ENCODE measurements at regions not wholly inside any gene's neighbourhood (a gene's known extent, or its start where the extent isn't known, plus 50 kb on each side); places are given as distances from the start of the nearest gene placed in this dataset.

DNA sequence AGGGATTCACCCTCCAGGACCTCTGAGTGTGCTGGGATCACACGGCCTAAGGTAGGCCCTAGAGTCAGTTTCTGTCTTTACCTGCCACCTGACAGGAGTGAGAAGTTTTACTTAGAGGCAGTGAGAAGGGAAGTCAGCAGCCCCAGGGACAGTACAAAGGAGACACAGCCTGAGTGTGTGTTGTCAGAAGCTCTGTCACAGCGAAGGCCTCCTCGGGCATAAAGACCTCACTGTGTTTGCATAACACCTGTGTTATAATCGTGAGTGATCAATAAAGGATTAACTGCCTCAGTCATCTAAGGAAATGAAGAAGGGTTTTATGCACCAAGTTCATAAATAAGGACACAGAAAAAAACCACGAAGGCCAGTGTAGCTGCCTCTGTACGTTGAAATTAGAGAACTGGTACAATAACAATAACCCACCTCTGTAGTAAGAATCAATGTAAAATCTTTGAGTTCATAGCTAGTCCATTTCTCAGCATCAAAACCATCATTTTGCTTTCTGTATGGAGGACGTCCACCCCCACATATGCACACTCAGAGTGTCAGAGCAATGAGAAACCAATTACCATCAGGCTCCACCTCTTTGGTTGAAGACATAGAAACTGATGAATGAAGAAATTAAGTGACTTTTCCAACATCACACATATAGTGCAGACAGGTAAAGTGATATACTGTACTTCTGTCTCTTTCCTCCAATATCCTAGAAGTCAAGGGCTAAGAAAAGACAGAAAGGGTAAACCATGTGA is 159.3 kb downstream of the DAD1 start (continued):
- TF ChIP-seq SNAI2 (CRISPR knock-in tag; IDR thresholded peaks at IDR 0.05) (no peak), ESRRG (CRISPR knock-in tag; IDR thresholded peaks at IDR 0.05) (no peak)

DNA sequence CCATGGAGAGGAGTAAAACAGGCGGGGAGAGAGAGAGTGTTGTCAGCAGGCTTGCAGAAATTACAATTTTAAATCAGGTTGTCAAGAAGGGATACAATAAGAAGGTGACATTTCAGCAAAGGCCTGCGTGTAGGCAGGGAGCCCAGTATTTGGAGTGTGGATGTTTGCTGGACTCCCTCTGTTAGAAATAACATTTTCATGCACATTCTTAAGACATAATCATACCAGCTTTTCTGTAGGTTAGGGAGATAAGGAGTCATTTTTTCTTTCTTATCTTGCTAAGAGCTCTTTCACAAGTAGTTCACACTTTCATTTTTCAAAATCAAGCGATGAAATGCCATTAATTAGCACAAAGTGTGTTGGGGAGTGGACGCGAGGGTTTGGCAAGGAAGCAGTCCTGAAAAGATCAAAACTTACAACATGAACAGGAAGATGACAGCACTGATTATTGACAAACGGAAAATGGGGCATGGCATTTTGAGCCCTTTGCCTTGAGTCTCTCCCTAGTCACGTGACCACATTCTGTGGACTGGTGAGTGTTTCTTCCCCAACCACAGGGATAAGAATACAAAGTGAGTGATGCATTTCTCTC is 160.2 kb downstream of the DAD1 start:
- TF ChIP-seq ZNF70 (CRISPR knock-in tag; IDR thresholded peaks at IDR 0.05) (no peak), PPARA (CRISPR knock-in tag; IDR thresholded peaks at IDR 0.05; ENCODE audit: borderline replicate concordance) (no peak), ARNTL (CRISPR knock-in tag; IDR thresholded peaks at IDR 0.05; ENCODE audit: borderline replicate concordance, low read depth) (no peak), ESRRG (CRISPR knock-in tag; IDR thresholded peaks at IDR 0.05) (no peak), ZNF8 (CRISPR knock-in tag; IDR thresholded peaks at IDR 0.05) (no peak), GLIS3 (CRISPR knock-in tag; IDR thresholded peaks at IDR 0.05) (no peak), TCF4 (CRISPR knock-in tag; IDR thresholded peaks at IDR 0.05; ENCODE audit: borderline replicate concordance) (no peak), ZFP3 (CRISPR knock-in tag; IDR thresholded peaks at IDR 0.05) (no peak), ISL1 (CRISPR knock-in tag; IDR thresholded peaks at IDR 0.05) (no peak), OSR1 (CRISPR knock-in tag; IDR thresholded peaks at IDR 0.05) (no peak)
- TF ChIP-seq, protein P1, sequence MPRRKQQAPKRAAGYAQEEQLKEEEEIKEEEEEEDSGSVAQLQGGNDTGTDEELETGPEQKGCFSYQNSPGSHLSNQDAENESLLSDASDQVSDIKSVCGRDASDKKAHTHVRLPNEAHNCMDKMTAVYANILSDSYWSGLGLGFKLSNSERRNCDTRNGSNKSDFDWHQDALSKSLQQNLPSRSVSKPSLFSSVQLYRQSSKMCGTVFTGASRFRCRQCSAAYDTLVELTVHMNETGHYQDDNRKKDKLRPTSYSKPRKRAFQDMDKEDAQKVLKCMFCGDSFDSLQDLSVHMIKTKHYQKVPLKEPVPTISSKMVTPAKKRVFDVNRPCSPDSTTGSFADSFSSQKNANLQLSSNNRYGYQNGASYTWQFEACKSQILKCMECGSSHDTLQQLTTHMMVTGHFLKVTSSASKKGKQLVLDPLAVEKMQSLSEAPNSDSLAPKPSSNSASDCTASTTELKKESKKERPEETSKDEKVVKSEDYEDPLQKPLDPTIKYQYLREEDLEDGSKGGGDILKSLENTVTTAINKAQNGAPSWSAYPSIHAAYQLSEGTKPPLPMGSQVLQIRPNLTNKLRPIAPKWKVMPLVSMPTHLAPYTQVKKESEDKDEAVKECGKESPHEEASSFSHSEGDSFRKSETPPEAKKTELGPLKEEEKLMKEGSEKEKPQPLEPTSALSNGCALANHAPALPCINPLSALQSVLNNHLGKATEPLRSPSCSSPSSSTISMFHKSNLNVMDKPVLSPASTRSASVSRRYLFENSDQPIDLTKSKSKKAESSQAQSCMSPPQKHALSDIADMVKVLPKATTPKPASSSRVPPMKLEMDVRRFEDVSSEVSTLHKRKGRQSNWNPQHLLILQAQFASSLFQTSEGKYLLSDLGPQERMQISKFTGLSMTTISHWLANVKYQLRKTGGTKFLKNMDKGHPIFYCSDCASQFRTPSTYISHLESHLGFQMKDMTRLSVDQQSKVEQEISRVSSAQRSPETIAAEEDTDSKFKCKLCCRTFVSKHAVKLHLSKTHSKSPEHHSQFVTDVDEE (CRISPR knock-in tag; IDR thresholded peaks at IDR 0.05) = no peak
- TF ChIP-seq, protein P2, sequence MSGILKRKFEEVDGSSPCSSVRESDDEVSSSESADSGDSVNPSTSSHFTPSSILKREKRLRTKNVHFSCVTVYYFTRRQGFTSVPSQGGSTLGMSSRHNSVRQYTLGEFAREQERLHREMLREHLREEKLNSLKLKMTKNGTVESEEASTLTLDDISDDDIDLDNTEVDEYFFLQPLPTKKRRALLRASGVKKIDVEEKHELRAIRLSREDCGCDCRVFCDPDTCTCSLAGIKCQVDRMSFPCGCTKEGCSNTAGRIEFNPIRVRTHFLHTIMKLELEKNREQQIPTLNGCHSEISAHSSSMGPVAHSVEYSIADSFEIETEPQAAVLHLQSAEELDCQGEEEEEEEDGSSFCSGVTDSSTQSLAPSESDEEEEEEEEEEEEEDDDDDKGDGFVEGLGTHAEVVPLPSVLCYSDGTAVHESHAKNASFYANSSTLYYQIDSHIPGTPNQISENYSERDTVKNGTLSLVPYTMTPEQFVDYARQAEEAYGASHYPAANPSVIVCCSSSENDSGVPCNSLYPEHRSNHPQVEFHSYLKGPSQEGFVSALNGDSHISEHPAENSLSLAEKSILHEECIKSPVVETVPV (CRISPR knock-in tag; IDR thresholded peaks at IDR 0.05) = no peak
- TF ChIP-seq, protein P3, sequence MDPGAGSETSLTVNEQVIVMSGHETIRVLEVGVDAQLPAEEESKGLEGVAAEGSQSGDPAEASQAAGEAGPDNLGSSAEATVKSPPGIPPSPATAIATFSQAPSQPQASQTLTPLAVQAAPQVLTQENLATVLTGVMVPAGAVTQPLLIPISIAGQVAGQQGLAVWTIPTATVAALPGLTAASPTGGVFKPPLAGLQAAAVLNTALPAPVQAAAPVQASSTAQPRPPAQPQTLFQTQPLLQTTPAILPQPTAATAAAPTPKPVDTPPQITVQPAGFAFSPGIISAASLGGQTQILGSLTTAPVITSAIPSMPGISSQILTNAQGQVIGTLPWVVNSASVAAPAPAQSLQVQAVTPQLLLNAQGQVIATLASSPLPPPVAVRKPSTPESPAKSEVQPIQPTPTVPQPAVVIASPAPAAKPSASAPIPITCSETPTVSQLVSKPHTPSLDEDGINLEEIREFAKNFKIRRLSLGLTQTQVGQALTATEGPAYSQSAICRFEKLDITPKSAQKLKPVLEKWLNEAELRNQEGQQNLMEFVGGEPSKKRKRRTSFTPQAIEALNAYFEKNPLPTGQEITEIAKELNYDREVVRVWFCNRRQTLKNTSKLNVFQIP (CRISPR knock-in tag; IDR thresholded peaks at IDR 0.05; ENCODE audit: borderline replicate concordance, low read depth) = no peak
- TF ChIP-seq, protein P4, sequence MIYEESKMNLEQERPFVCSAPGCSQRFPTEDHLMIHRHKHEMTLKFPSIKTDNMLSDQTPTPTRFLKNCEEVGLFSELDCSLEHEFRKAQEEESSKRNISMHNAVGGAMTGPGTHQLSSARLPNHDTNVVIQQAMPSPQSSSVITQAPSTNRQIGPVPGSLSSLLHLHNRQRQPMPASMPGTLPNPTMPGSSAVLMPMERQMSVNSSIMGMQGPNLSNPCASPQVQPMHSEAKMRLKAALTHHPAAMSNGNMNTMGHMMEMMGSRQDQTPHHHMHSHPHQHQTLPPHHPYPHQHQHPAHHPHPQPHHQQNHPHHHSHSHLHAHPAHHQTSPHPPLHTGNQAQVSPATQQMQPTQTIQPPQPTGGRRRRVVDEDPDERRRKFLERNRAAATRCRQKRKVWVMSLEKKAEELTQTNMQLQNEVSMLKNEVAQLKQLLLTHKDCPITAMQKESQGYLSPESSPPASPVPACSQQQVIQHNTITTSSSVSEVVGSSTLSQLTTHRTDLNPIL (CRISPR knock-in tag; IDR thresholded peaks at IDR 0.05; ENCODE audit: low read depth) = no peak
- ATAC-seq = no peak

DNA sequence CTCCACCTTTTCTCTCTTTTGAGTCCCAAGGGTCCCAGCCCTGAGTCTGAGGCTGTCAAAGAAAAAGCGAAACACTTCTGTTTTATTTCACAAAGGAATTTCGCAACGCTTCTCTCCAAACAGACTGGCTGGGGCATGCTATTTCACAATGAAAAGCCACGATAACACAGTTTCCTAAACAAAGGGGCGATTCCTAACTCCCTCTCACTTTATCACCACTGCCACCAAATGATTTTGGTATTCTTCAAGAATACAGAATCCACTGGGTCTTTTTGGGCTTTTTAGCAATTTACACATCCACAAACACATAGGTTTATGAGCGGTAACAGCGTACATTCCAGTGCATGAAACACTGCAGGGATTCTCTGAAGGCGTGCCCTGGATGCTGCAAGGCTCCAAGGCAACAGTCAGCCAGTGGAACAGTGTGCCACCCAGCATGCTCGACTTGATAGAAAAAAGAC is 161.2 kb downstream of the DAD1 start:
- ATAC-seq = no peak
- TF ChIP-seq GLIS3 (CRISPR knock-in tag; IDR thresholded peaks at IDR 0.05) (no peak), OSR1 (CRISPR knock-in tag; IDR thresholded peaks at IDR 0.05) (no peak), ISL1 (CRISPR knock-in tag; IDR thresholded peaks at IDR 0.05) (no peak), ZNF565 (CRISPR knock-in tag; conservative IDR thresholded peaks at IDR 0.05; ENCODE audit: low read depth) (no peak), CSDC2 (CRISPR knock-in tag; IDR thresholded peaks at IDR 0.05) (no peak), BACH2 (CRISPR knock-in tag; IDR thresholded peaks at IDR 0.05; ENCODE audit: borderline replicate concordance) (no peak), TOX (CRISPR knock-in tag; IDR thresholded peaks at IDR 0.05; ENCODE audit: borderline replicate concordance) (no peak), ZFP3 (CRISPR knock-in tag; IDR thresholded peaks at IDR 0.05) (no peak), TCF4 (CRISPR knock-in tag; IDR thresholded peaks at IDR 0.05; ENCODE audit: borderline replicate concordance) (no peak), RARB (CRISPR knock-in tag; IDR thresholded peaks at IDR 0.05) (no peak)
- TF ChIP-seq, protein P5, sequence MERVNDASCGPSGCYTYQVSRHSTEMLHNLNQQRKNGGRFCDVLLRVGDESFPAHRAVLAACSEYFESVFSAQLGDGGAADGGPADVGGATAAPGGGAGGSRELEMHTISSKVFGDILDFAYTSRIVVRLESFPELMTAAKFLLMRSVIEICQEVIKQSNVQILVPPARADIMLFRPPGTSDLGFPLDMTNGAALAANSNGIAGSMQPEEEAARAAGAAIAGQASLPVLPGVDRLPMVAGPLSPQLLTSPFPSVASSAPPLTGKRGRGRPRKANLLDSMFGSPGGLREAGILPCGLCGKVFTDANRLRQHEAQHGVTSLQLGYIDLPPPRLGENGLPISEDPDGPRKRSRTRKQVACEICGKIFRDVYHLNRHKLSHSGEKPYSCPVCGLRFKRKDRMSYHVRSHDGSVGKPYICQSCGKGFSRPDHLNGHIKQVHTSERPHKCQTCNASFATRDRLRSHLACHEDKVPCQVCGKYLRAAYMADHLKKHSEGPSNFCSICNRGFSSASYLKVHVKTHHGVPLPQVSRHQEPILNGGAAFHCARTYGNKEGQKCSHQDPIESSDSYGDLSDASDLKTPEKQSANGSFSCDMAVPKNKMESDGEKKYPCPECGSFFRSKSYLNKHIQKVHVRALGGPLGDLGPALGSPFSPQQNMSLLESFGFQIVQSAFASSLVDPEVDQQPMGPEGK (CRISPR knock-in tag; IDR thresholded peaks at IDR 0.05; ENCODE audit: borderline replicate concordance) = no peak
- TF ChIP-seq, protein P3 (CRISPR knock-in tag; IDR thresholded peaks at IDR 0.05; ENCODE audit: borderline replicate concordance, low read depth) = no peak
- TF ChIP-seq, protein P2 (CRISPR knock-in tag; IDR thresholded peaks at IDR 0.05) = no peak
